H1 (cell line): ENCODE measurements at regions not wholly inside any gene's neighbourhood (a gene's known extent, or its start where the extent isn't known, plus 50 kb on each side); places are given as distances from the start of the nearest gene placed in this dataset.

Source experiments
- CTCF ChIA-PET: fragments of 300-600 bp; sonication (Branson Sonifier 250); formaldehyde crosslinking; loops from one replicate; lab custom pipeline; 2021; ENCODE audit not compliant: partially characterized antibody; lab: Charles Lee
- POLR2A ChIA-PET: fragments of 300-600 bp; sonication (Branson Sonifier 250); formaldehyde crosslinking; loops from one replicate; lab custom pipeline; 2021; ENCODE audit warnings: inconsistent platforms; ENCODE audit not compliant: partially characterized antibody; lab: Charles Lee
- DNase-seq, 2 experiments: peaks; one replicate each; pipeline versions ENCODE4 v3.0.0 to v3.0.0-alpha.2; 2010 to 2022; ENCODE audit warnings: low spot score in 2 of 2, low read depth in 1 of 2, mixed read lengths in 1 of 2
- FAIRE-seq: peaks from 2 replicates; lab custom pipeline; 2011; peaks lifted over from hg19 to GRCh38; lab: Jason Lieb, UNC
- H2AFZ ChIP-seq: 2 replicates; pipeline ENCODE4 v1.8.1; 2012; ENCODE audit warnings: low read length, inconsistent platforms
- H2AK5ac ChIP-seq: 2 replicates; pipeline ENCODE4 v1.6.1; 2013; ENCODE audit warnings: low read depth, low read length
- H2BK120ac ChIP-seq: replicated peaks from 2 replicates; pipeline ENCODE3; 2013; ENCODE audit warnings: low read depth, low read length, inconsistent platforms
- H2BK12ac ChIP-seq: 2 replicates; pipeline ENCODE4 v1.6.1; 2013; ENCODE audit warnings: low read depth, low read length
- H2BK15ac ChIP-seq: 2 replicates; pipeline ENCODE4 v1.6.1; 2013; ENCODE audit warnings: low read length
- H2BK20ac ChIP-seq: 2 replicates; pipeline ENCODE4 v1.6.1; 2013; ENCODE audit warnings: low read length
- H2BK5ac ChIP-seq: 2 replicates; pipeline ENCODE4 v1.6.1; 2013; ENCODE audit warnings: low read depth, low read length
- H3K14ac ChIP-seq: 2 replicates; pipeline ENCODE4 v1.6.1; 2013; ENCODE audit warnings: inconsistent platforms; ENCODE audit not compliant: insufficient read length
- H3K18ac ChIP-seq: 2 replicates; pipeline ENCODE4 v1.6.1; 2013; ENCODE audit warnings: low read length; ENCODE audit errors: extremely low read depth
- H3K23ac ChIP-seq: 2 replicates; pipeline ENCODE4 v1.6.1; 2013; ENCODE audit warnings: inconsistent platforms; ENCODE audit not compliant: insufficient read length
- H3K23me2 ChIP-seq: 2 replicates; pipeline ENCODE4 v1.6.1; 2013; ENCODE audit warnings: low read depth, low read length
- H3K27ac ChIP-seq: 2 replicates; pipeline ENCODE4 v1.6.1; 2011; ENCODE audit warnings: low read depth, low read length, inconsistent platforms
- H3K27me3 ChIP-seq, 4 experiments: replicated peaks in 1 of 4; 1 replicate in 1 of 4; 2 replicates in 3 of 4; pipeline versions ENCODE4 v1.6.1 to v1.8.1; 2011 to 2013; ENCODE audit warnings: low read length in 3 of 4, mild to moderate bottlenecking in 3 of 4, inconsistent platforms in 2 of 4, mixed read lengths in 2 of 4, moderate library complexity in 1 of 4; ENCODE audit not compliant: control insufficient read depth in 3 of 4, insufficient read depth in 3 of 4; ENCODE audit errors: extremely low read depth in 1 of 4
- H3K36me3 ChIP-seq, 4 experiments: 2 replicates each; pipeline versions ENCODE4 v1.6.1 to v1.8.1; 2011 to 2013; ENCODE audit warnings: mild to moderate bottlenecking in 4 of 4, low read length in 3 of 4, moderate library complexity in 2 of 4, control low read depth in 1 of 4, inconsistent platforms in 1 of 4; ENCODE audit not compliant: insufficient read depth in 4 of 4, control insufficient read depth in 2 of 4
- H3K4ac ChIP-seq: replicated peaks from 2 replicates; pipeline ENCODE3; 2013; ENCODE audit warnings: low read length, low read depth, mixed read lengths, inconsistent platforms; ENCODE audit not compliant: insufficient read length
- H3K4me1 ChIP-seq, 4 experiments: replicated peaks in 1 of 4; 1 replicate in 1 of 4; 2 replicates in 3 of 4; pipeline versions ENCODE4 v1.6.1 to v1.8.1; 2011 to 2013; ENCODE audit warnings: low read length in 3 of 4, inconsistent platforms in 2 of 4, mixed read lengths in 1 of 4; ENCODE audit not compliant: insufficient read depth in 4 of 4, control insufficient read depth in 3 of 4
- H3K4me2 ChIP-seq, 2 experiments: 2 replicates each; pipeline versions ENCODE4 v1.6.1 to v1.8.1; 2011 to 2013; ENCODE audit warnings: low read depth in 2 of 2, low read length in 2 of 2, control low read depth in 1 of 2, inconsistent platforms in 1 of 2, mild to moderate bottlenecking in 1 of 2; ENCODE audit not compliant: insufficient read depth in 1 of 2
- H3K4me3 ChIP-seq, 4 experiments: fragments of 200-600, 300-600 bp in 1 of 4; sonication (generic), shearing (Covaris generic), sonication (Bioruptor Twin) in 1 of 4; 2 replicates each; pipeline versions ENCODE4 v1.5.1 to v1.8.1; 2011 to 2016; ENCODE audit warnings: low read length in 4 of 4, low read depth in 3 of 4, control low read depth in 2 of 4, inconsistent platforms in 2 of 4, mild to moderate bottlenecking in 2 of 4, mixed read lengths in 1 of 4, moderate library complexity in 1 of 4; ENCODE audit not compliant: insufficient read depth in 2 of 4; ENCODE audit errors: extremely low read depth in 1 of 4
- H3K56ac ChIP-seq: replicated peaks from 2 replicates; pipeline ENCODE3; 2013; ENCODE audit warnings: low read depth, mild to moderate bottlenecking, mixed read lengths, low read length, inconsistent platforms; ENCODE audit not compliant: insufficient read length
- H3K79me1 ChIP-seq: 2 replicates; pipeline ENCODE4 v1.6.1; 2013; ENCODE audit warnings: low read depth, low read length, control low read depth
- H3K79me2 ChIP-seq, 2 experiments: 2 replicates each; pipeline versions ENCODE4 v1.6.1 to v1.8.1; 2012 to 2013; ENCODE audit warnings: low read length in 2 of 2, mild to moderate bottlenecking in 2 of 2, inconsistent platforms in 1 of 2; ENCODE audit not compliant: insufficient read depth in 2 of 2, control insufficient read depth in 1 of 2
- H3K9ac ChIP-seq, 4 experiments: replicated peaks in 1 of 4; 1 replicate in 1 of 4; 2 replicates in 3 of 4; pipeline versions ENCODE4 v1.6.1 to v1.8.1; 2011 to 2013; ENCODE audit warnings: low read depth in 3 of 4, low read length in 3 of 4, control low read depth in 2 of 4, mild to moderate bottlenecking in 2 of 4, moderate library complexity in 2 of 4, inconsistent platforms in 1 of 4; ENCODE audit errors: extremely low read depth in 1 of 4
- H3K9me3 ChIP-seq, 2 experiments: 2 replicates each; pipeline versions ENCODE4 v1.6.1 to v1.8.1; 2012 to 2013; ENCODE audit warnings: mild to moderate bottlenecking in 2 of 2, moderate library complexity in 2 of 2, control low read depth in 1 of 2, inconsistent platforms in 1 of 2, low read depth in 1 of 2, low read length in 1 of 2, mixed read lengths in 1 of 2; ENCODE audit not compliant: insufficient read depth in 2 of 2
- H4K20me1 ChIP-seq, 2 experiments: replicated peaks in 1 of 2; 2 replicates each; pipeline versions ENCODE3 to v1.8.1; 2011 to 2013; ENCODE audit warnings: inconsistent platforms in 2 of 2, low read length in 2 of 2, mild to moderate bottlenecking in 1 of 2; ENCODE audit not compliant: insufficient read depth in 2 of 2, control insufficient read depth in 1 of 2
- H4K5ac ChIP-seq: 2 replicates; pipeline ENCODE4 v1.6.1; 2013; ENCODE audit warnings: low read length, low read depth, mixed read lengths, inconsistent platforms; ENCODE audit not compliant: insufficient read length
- H4K8ac ChIP-seq: 2 replicates; pipeline ENCODE4 v1.8.0; 2013; ENCODE audit warnings: mild to moderate bottlenecking, moderate library complexity, low read length, inconsistent platforms; ENCODE audit not compliant: insufficient read depth; ENCODE audit errors: extremely low read depth
- H4K91ac ChIP-seq: replicated peaks from 2 replicates; pipeline ENCODE3; 2013; ENCODE audit warnings: low read length, mixed read lengths, inconsistent platforms; ENCODE audit not compliant: insufficient read length
- BACH1 ChIP-seq: IDR thresholded peaks from 2 replicates; pipeline ENCODE4 v1.6.1; 2012; ENCODE audit warnings: low read length, improper control_type of control experiment
- FOSL1 ChIP-seq: IDR thresholded peaks from 2 replicates; pipeline ENCODE4 v1.6.1; 2011; ENCODE audit warnings: mild to moderate bottlenecking, low read depth, low read length, moderate library complexity; ENCODE audit not compliant: insufficient read depth
- GABPA ChIP-seq: IDR thresholded peaks from 2 replicates; pipeline ENCODE4 v1.6.1; 2011; ENCODE audit warnings: mild to moderate bottlenecking, low read length, moderate library complexity, borderline replicate concordance; ENCODE audit not compliant: insufficient read depth
- HDAC6 ChIP-seq: IDR thresholded peaks from one replicate; pipeline ENCODE4 v1.7.1; 2012; ENCODE audit warnings: low read depth, mild to moderate bottlenecking, inconsistent platforms, low read length, moderate library complexity
- JUN ChIP-seq: IDR thresholded peaks from 2 replicates; pipeline ENCODE4 v1.6.1; 2011; ENCODE audit warnings: low read depth, mild to moderate bottlenecking, improper control_type of control experiment, low read length
- MAFK ChIP-seq: IDR thresholded peaks from 2 replicates; pipeline ENCODE4 v1.6.1; 2012; ENCODE audit warnings: low read depth, mild to moderate bottlenecking, improper control_type of control experiment, low read length
- MAX ChIP-seq: IDR thresholded peaks from 2 replicates; pipeline ENCODE4 v1.6.1; 2012; ENCODE audit warnings: inconsistent platforms
- POLR2A ChIP-seq, 2 experiments: IDR thresholded peaks; 1 replicate in 1 of 2; 2 replicates in 1 of 2; pipeline ENCODE4 v1.6.1; 2011; ENCODE audit warnings: low read depth in 2 of 2, low read length in 2 of 2, mild to moderate bottlenecking in 2 of 2; ENCODE audit errors: control extremely low read depth in 1 of 2
- SAP30 ChIP-seq: fragments of 300-600 bp; sonication (generic); IDR thresholded peaks from 2 replicates; pipeline ENCODE4 v1.7.1; 2012; ENCODE audit warnings: low read length, moderate library complexity, mild to moderate bottlenecking, inconsistent platforms; ENCODE audit not compliant: insufficient read depth, insufficient replicate concordance
- SIRT6 ChIP-seq: IDR thresholded peaks from one replicate; pipeline ENCODE4 v1.7.1; 2012; ENCODE audit warnings: low read length, inconsistent platforms
- SIX5 ChIP-seq: IDR thresholded peaks from 2 replicates; pipeline ENCODE4 v1.6.1; 2011; ENCODE audit warnings: mild to moderate bottlenecking, low read depth, low read length
- SP2 ChIP-seq: IDR thresholded peaks from 2 replicates; pipeline ENCODE4 v1.6.1; 2012; ENCODE audit warnings: mild to moderate bottlenecking, low read length, inconsistent platforms
- SP4 ChIP-seq: IDR thresholded peaks from 2 replicates; pipeline ENCODE4 v1.6.1; 2012; ENCODE audit warnings: low read length, inconsistent platforms
- TEAD4 ChIP-seq: IDR thresholded peaks from 2 replicates; pipeline ENCODE4 v1.6.1; 2012; ENCODE audit warnings: low read depth, low read length, inconsistent platforms, mixed read lengths
- WGBS, 2 experiments: shearing (Covaris generic) in 1 of 2; methylation state at CpG; one replicate each; pipeline versions ENCODE4 v1.1.6 to v1.1.7; 2013 to 2015; ENCODE audit warnings: low lambda C conversion rate in 2 of 2, mixed read lengths in 2 of 2, inconsistent platforms in 1 of 2, low coverage in 1 of 2, missing lambda C conversion rate in 1 of 2; ENCODE audit not compliant: insufficient replicate concordance in 2 of 2, insufficient coverage in 1 of 2, insufficient read length in 1 of 2; ENCODE audit errors: extremely low coverage in 1 of 2, missing lambda C conversion rate in 1 of 2; 5-methylcytosine and 5-hydroxymethylcytosine counted together

GRCh38 chr15:88725305-88726210 is 77.7 kb upstream of the ACAN start:
- H2BK15ac ChIP-seq: no peak overlapping the region
- no peak overlapping the region for H2BK12ac ChIP-seq
- no peak for DNase-seq
- H3K18ac ChIP-seq: no peak overlapping the region
- no peak overlapping the region for H2AFZ ChIP-seq
- H2BK20ac ChIP-seq: no peak overlapping the region
- no peak overlapping the region for H3K4me2 ChIP-seq
- H3K4ac ChIP-seq: no peak overlapping the region
- no peak overlapping the region for H2AK5ac ChIP-seq
- H4K20me1 ChIP-seq: peaks cover 0 to 1% of the 10 kb centered on the region in 2 experiments
- H3K23ac ChIP-seq: no peak overlapping the region
- WGBS, 2 experiments: 82% methylated on average over 6 of the region's 6 CpGs; no CpG with 5 or more reads in 1 of the 2 experiments
- H3K79me1 ChIP-seq: no peaks in the 10 kb centered on the region
- FAIRE-seq: no peak
- no peak overlapping the region for H4K8ac ChIP-seq
- H2BK5ac ChIP-seq: no peak overlapping the region
- H3K56ac ChIP-seq: no peak overlapping the region
- no peak overlapping the region for H4K5ac ChIP-seq
- H3K27me3 ChIP-seq: no peaks in the 10 kb centered on the region
- H3K4me3 ChIP-seq: no peak overlapping the region
- no peaks in the 10 kb centered on the region; the same call in 1 of the 2 replicates for H3K23me2 ChIP-seq
- no peak overlapping the region for H3K14ac ChIP-seq
- no peak overlapping the region for H3K9ac ChIP-seq
- H4K91ac ChIP-seq: no peak overlapping the region
- H3K27ac ChIP-seq: no peak overlapping the region
- no peak overlapping the region for H2BK120ac ChIP-seq
- no peaks in the 10 kb centered on the region for H3K9me3 ChIP-seq
- ChIA-PET CTCF (interaction anchor here (0.5 to 1.5 kb wide), 5 partner anchors 9 to 59 kb away, joined by 3 to 9 read pairs (median 3); no protein-coding TSS in a partner anchor), POLR2A (interaction anchor here (0.7 to 0.8 kb wide), 2 partner anchors 13 to 43 kb away, joined by 3 read pairs; no protein-coding TSS in a partner anchor)
- no peaks in the 10 kb centered on the region for H3K79me2 ChIP-seq
- no peaks in the 10 kb centered on the region for H3K36me3 ChIP-seq
- no peaks in the 10 kb centered on the region for H3K4me1 ChIP-seq
- no peak for TF ChIP-seq SIX5
- TF ChIP-seq MAFK: no peak
- no peak for TF ChIP-seq SP4
- no peak for TF ChIP-seq HDAC6
- no peak for TF ChIP-seq POLR2A (IDR thresholded peaks at IDR 0.05; ENCODE audit: control extremely low read depth in 1 of 2, low read depth in 2 of 2, low read length in 2 of 2)
- no peak for TF ChIP-seq MAX
- TF ChIP-seq SP2: no peak
- TF ChIP-seq SAP30: no peak
- no peak for TF ChIP-seq TEAD4
- TF ChIP-seq BACH1: no peak
- no peak for TF ChIP-seq GABPA
- TF ChIP-seq JUN: no peak
- no peak for TF ChIP-seq FOSL1
- TF ChIP-seq SIRT6: no peak
